ENCODE measurements at regions not wholly inside any gene's neighbourhood (a gene's known extent, or its start where the extent isn't known, plus 50 kb on each side); places are given as distances from the start of the nearest gene placed in this dataset.

- Histone ChIP-seq H2AK5ac (ENCODE audit: low read depth, low read length) (no peak overlapping the region), H3K18ac (ENCODE audit: extremely low read depth, low read length) (no peak overlapping the region), H4K5ac (ENCODE audit: insufficient read length, low read depth, low read length) (no peak overlapping the region), H3K27ac (ENCODE audit: low read depth, low read length) (no peak overlapping the region), H3K9me3 (ENCODE audit: insufficient read depth in 2 of 2, low read depth in 1 of 2, low read length in 1 of 2) (no peaks in the 10 kb centered on the region), H2BK5ac (ENCODE audit: low read depth, low read length) (no peak overlapping the region), H3K4ac (replicated peaks; ENCODE audit: insufficient read length, low read depth, low read length) (no peak overlapping the region), H2BK15ac (ENCODE audit: low read length) (no peak overlapping the region), H3K27me3 (replicated peaks in 1 of 4; ENCODE audit: control insufficient read depth in 3 of 4, extremely low read depth in 1 of 4, insufficient read depth in 3 of 4, low read length in 3 of 4) (no peaks in the 10 kb centered on the region), H3K36me3 (ENCODE audit: control insufficient read depth in 2 of 4, insufficient read depth in 4 of 4, low read length in 3 of 4) (no peaks in the 10 kb centered on the region), H3K4me3 (ENCODE audit: extremely low read depth in 1 of 4, insufficient read depth in 2 of 4, low read depth in 3 of 4, low read length in 4 of 4) (no peak overlapping the region), H3K23me2 (ENCODE audit: low read depth, low read length) (no peaks in the 10 kb centered on the region), H3K4me1 (replicated peaks in 1 of 4; ENCODE audit: control insufficient read depth in 3 of 4, insufficient read depth in 4 of 4, low read length in 3 of 4) (peaks cover 0 to 4% (median 0%) of the 10 kb centered on the region in 4 experiments; a peak in 1 of 7 replicates), H3K79me1 (ENCODE audit: low read depth, low read length) (no peaks in the 10 kb centered on the region), H2BK12ac (ENCODE audit: low read depth, low read length) (no peak overlapping the region), H3K56ac (replicated peaks; ENCODE audit: insufficient read length, low read depth, low read length) (no peak overlapping the region), H2BK20ac (ENCODE audit: low read length) (no peak overlapping the region), H2AFZ (ENCODE audit: low read length) (peak overlapping the region; percentile 97), H3K23ac (ENCODE audit: insufficient read length) (no peak overlapping the region), H3K79me2 (ENCODE audit: control insufficient read depth in 1 of 2, insufficient read depth in 2 of 2, low read length in 2 of 2) (no peaks in the 10 kb centered on the region), H3K4me2 (ENCODE audit: insufficient read depth in 1 of 2, low read depth in 2 of 2, low read length in 2 of 2) (no peak overlapping the region), H4K91ac (replicated peaks; ENCODE audit: insufficient read length, low read length) (no peak overlapping the region), H3K14ac (ENCODE audit: insufficient read length) (no peak overlapping the region), H4K20me1 (replicated peaks in 1 of 2; ENCODE audit: control insufficient read depth in 1 of 2, insufficient read depth in 2 of 2, low read length in 2 of 2) (no peaks in the 10 kb centered on the region), H3K9ac (replicated peaks in 1 of 4; ENCODE audit: extremely low read depth in 1 of 4, low read depth in 3 of 4, low read length in 3 of 4) (no peak overlapping the region), H2BK120ac (replicated peaks; ENCODE audit: low read depth, low read length) (no peak overlapping the region), H4K8ac (ENCODE audit: extremely low read depth, insufficient read depth, low read length) (no peak overlapping the region)
- ChIA-PET CTCF (ENCODE audit: partially characterized antibody) (interaction anchor here (1.6 kb wide), 1 partner anchor 101 kb away, joined by 3 read pairs; no protein-coding TSS in a partner anchor), POLR2A (ENCODE audit: partially characterized antibody) (no interaction called here)
- 88% methylated on average over 7 of the region's 7 CpGs; no CpG with 5 or more reads in 1 of the 2 experiments for WGBS, 2 experiments (ENCODE audit: extremely low coverage in 1 of 2, insufficient coverage in 1 of 2, insufficient read length in 1 of 2, insufficient replicate concordance in 2 of 2, low coverage in 1 of 2, low lambda C conversion rate in 2 of 2, missing lambda C conversion rate in 1 of 2)
- FAIRE-seq, result no peak
- no peak for DNase-seq (ENCODE audit: low read depth in 1 of 2, low spot score in 2 of 2)
- TF ChIP-seq SIX5 (IDR thresholded peaks at IDR 0.05; ENCODE audit: low read depth, low read length) (no peak), SP2 (IDR thresholded peaks at IDR 0.05; ENCODE audit: low read length) (no peak), RBBP5 (IDR thresholded peaks at IDR 0.05; ENCODE audit: borderline replicate concordance, low read depth, low read length) (no peak), BACH1 (IDR thresholded peaks at IDR 0.05; ENCODE audit: low read length) (no peak), ZNF274 (IDR thresholded peaks at IDR 0.05; ENCODE audit: borderline replicate concordance, extremely low read depth, low read length) (no peak), BRCA1 (IDR thresholded peaks at IDR 0.05; ENCODE audit: low read depth, low read length) (no peak), POU5F1 (IDR thresholded peaks at IDR 0.05; ENCODE audit: low read depth, low read length) (no peak), SIRT6 (IDR thresholded peaks at IDR 0.05; ENCODE audit: low read length) (no peak), CEBPB (IDR thresholded peaks at IDR 0.05; ENCODE audit: low read depth, low read length) (no peak), BCL11A (IDR thresholded peaks at IDR 0.05; ENCODE audit: low read depth in 2 of 2, low read length in 2 of 2) (no peak), GTF2F1 (IDR thresholded peaks at IDR 0.05; ENCODE audit: borderline replicate concordance, low read depth, low read length) (no peak), FOSL1 (IDR thresholded peaks at IDR 0.05; ENCODE audit: insufficient read depth, low read depth, low read length) (no peak), ATF2 (IDR thresholded peaks at IDR 0.05; ENCODE audit: low read length) (no peak), RAD21 (IDR thresholded peaks at IDR 0.05 in 1 of 2, conservative IDR thresholded peaks at IDR 0.05 in 1 of 2; ENCODE audit: low read depth in 2 of 2, low read length in 2 of 2) (no peak)
Observed at GRCh38 chr6:134539865-134540323, 222.0 kb upstream of the SGK1 start.
